ENCODE measurements at regions not wholly inside any gene's neighbourhood (a gene's known extent, or its start where the extent isn't known, plus 50 kb on each side); places are given as distances from the start of the nearest gene placed in this dataset.

- Histone ChIP-seq H3K4me3 (ENCODE audit: low read length) (no peak overlapping the region), H3K27me3 (ENCODE audit: insufficient read depth, low read length) (peaks cover 3% of the 10 kb centered on the region), H2AFZ (ENCODE audit: low read depth, low read length) (no peak overlapping the region), H3K9me3 (ENCODE audit: low read length) (no peaks in the 10 kb centered on the region), H3K4me1 (ENCODE audit: insufficient read depth, low read length) (no peaks in the 10 kb centered on the region), H3K36me3 (ENCODE audit: insufficient read depth, low read length) (no peaks in the 10 kb centered on the region)
These were observed 111.7 kb downstream of the JCAD start for GRCh38 chr10:29947701-29948060.

- Histone ChIP-seq H3K4me1 (ENCODE audit: insufficient read depth, low read length) (no peaks in the 10 kb centered on the region), H2AFZ (ENCODE audit: low read depth, low read length) (no peak overlapping the region), H3K27me3 (ENCODE audit: insufficient read depth, low read length) (peaks cover 3% of the 10 kb centered on the region), H3K4me3 (ENCODE audit: low read length) (no peak overlapping the region), H3K9me3 (ENCODE audit: low read length) (no peaks in the 10 kb centered on the region), H3K36me3 (ENCODE audit: insufficient read depth, low read length) (no peaks in the 10 kb centered on the region)
These were observed 112.3 kb downstream of the JCAD start for GRCh38 chr10:29946953-29947700.

GRCh38 chr10:29946614-29946952 lies 112.8 kb downstream of the JCAD start:
- H3K36me3 ChIP-seq (ENCODE audit: insufficient read depth, low read length) = no peaks in the 10 kb centered on the region

GRCh38 chr10:29941476-29941875 lies 117.9 kb downstream of the JCAD start:
- H3K9me3 ChIP-seq (ENCODE audit: low read length) = no peaks in the 10 kb centered on the region
- no peaks in the 10 kb centered on the region for H3K27me3 ChIP-seq (ENCODE audit: insufficient read depth, low read length)
- H3K36me3 ChIP-seq (ENCODE audit: insufficient read depth, low read length) = no peaks in the 10 kb centered on the region
- H3K4me3 ChIP-seq (ENCODE audit: low read length) = no peak overlapping the region
- H3K4me1 ChIP-seq (ENCODE audit: insufficient read depth, low read length) = no peaks in the 10 kb centered on the region
- H2AFZ ChIP-seq (ENCODE audit: low read depth, low read length) = no peak overlapping the region

More at GRCh38 chr10:29946614-29946952, 112.8 kb downstream of the JCAD start:
- Histone ChIP-seq H3K4me3 (ENCODE audit: low read length) (no peak overlapping the region), H3K4me1 (ENCODE audit: insufficient read depth, low read length) (no peaks in the 10 kb centered on the region), H3K9me3 (ENCODE audit: low read length) (no peaks in the 10 kb centered on the region), H2AFZ (ENCODE audit: low read depth, low read length) (no peak overlapping the region), H3K27me3 (ENCODE audit: insufficient read depth, low read length) (peaks cover 3% of the 10 kb centered on the region)

- Histone ChIP-seq H3K9me3 (ENCODE audit: low read length) (peaks cover 6% of the 10 kb centered on the region), H2AFZ (ENCODE audit: low read depth, low read length) (no peak overlapping the region), H3K36me3 (ENCODE audit: insufficient read depth, low read length) (no peaks in the 10 kb centered on the region), H3K4me3 (ENCODE audit: low read length) (no peak overlapping the region), H3K27me3 (ENCODE audit: insufficient read depth, low read length) (no peaks in the 10 kb centered on the region), H3K4me1 (ENCODE audit: insufficient read depth, low read length) (no peaks in the 10 kb centered on the region)
These were observed 126.4 kb downstream of the JCAD start for GRCh38 chr10:29932991-29933390.

GRCh38 chr10:29931833-29932232 lies 127.6 kb downstream of the JCAD start:
- Histone ChIP-seq H3K4me1 (ENCODE audit: insufficient read depth, low read length) (peaks cover 6% of the 10 kb centered on the region), H3K36me3 (ENCODE audit: insufficient read depth, low read length) (no peaks in the 10 kb centered on the region), H2AFZ (ENCODE audit: low read depth, low read length) (no peak overlapping the region), H3K27me3 (ENCODE audit: insufficient read depth, low read length) (no peaks in the 10 kb centered on the region), H3K9me3 (ENCODE audit: low read length) (peaks cover 6% of the 10 kb centered on the region), H3K4me3 (ENCODE audit: low read length) (no peak overlapping the region)

- Histone ChIP-seq H3K4me3 (ENCODE audit: low read length) (no peak overlapping the region), H3K27me3 (ENCODE audit: insufficient read depth, low read length) (no peaks in the 10 kb centered on the region), H3K36me3 (ENCODE audit: insufficient read depth, low read length) (no peaks in the 10 kb centered on the region), H3K9me3 (ENCODE audit: low read length) (peaks cover 6% of the 10 kb centered on the region), H3K4me1 (ENCODE audit: insufficient read depth, low read length) (peaks cover 18% of the 10 kb centered on the region), H2AFZ (ENCODE audit: low read depth, low read length) (no peak overlapping the region)
These were observed 130.4 kb downstream of the JCAD start for GRCh38 chr10:29929006-29929405.

GRCh38 chr10:29926693-29927048 lies 132.7 kb downstream of the JCAD start:
- peaks cover 6% of the 10 kb centered on the region for H3K9me3 ChIP-seq (ENCODE audit: low read length)
- H3K36me3 ChIP-seq (ENCODE audit: insufficient read depth, low read length) = no peaks in the 10 kb centered on the region
- no peaks in the 10 kb centered on the region for H3K27me3 ChIP-seq (ENCODE audit: insufficient read depth, low read length)
- peak overlapping the region; percentile 37 for H2AFZ ChIP-seq (ENCODE audit: low read depth, low read length)
- H3K4me3 ChIP-seq (ENCODE audit: low read length) = peak overlapping the region; percentile 0
- peaks cover 21% of the 10 kb centered on the region for H3K4me1 ChIP-seq (ENCODE audit: insufficient read depth, low read length)

GRCh38 chr10:29925771-29926692 lies 133.4 kb downstream of the JCAD start:
- Histone ChIP-seq H3K27me3 (ENCODE audit: insufficient read depth, low read length) (no peaks in the 10 kb centered on the region), H3K9me3 (ENCODE audit: low read length) (peaks cover 6% of the 10 kb centered on the region), H3K4me3 (ENCODE audit: low read length) (peak overlapping the region; percentile 0), H2AFZ (ENCODE audit: low read depth, low read length) (peak overlapping the region; percentile 38), H3K4me1 (ENCODE audit: insufficient read depth, low read length) (peaks cover 21% of the 10 kb centered on the region), H3K36me3 (ENCODE audit: insufficient read depth, low read length) (no peaks in the 10 kb centered on the region)

- Histone ChIP-seq H3K4me1 (ENCODE audit: insufficient read depth, low read length) (peaks cover 21% of the 10 kb centered on the region), H3K36me3 (ENCODE audit: insufficient read depth, low read length) (no peaks in the 10 kb centered on the region), H3K4me3 (ENCODE audit: low read length) (no peak overlapping the region), H3K9me3 (ENCODE audit: low read length) (peaks cover 4% of the 10 kb centered on the region), H3K27me3 (ENCODE audit: insufficient read depth, low read length) (no peaks in the 10 kb centered on the region), H2AFZ (ENCODE audit: low read depth, low read length) (no peak overlapping the region)
These were observed 134.9 kb downstream of the JCAD start for GRCh38 chr10:29924436-29924835.

- Histone ChIP-seq H2AFZ (ENCODE audit: low read depth, low read length) (no peak overlapping the region), H3K9me3 (ENCODE audit: low read length) (peaks cover 2% of the 10 kb centered on the region), H3K36me3 (ENCODE audit: insufficient read depth, low read length) (no peaks in the 10 kb centered on the region), H3K27me3 (ENCODE audit: insufficient read depth, low read length) (no peaks in the 10 kb centered on the region), H3K4me3 (ENCODE audit: low read length) (no peak overlapping the region), H3K4me1 (ENCODE audit: insufficient read depth, low read length) (peaks cover 21% of the 10 kb centered on the region)
These were observed 135.9 kb downstream of the JCAD start for GRCh38 chr10:29923416-29923965.

GRCh38 chr10:29922892-29923291 lies 136.5 kb downstream of the JCAD start:
- Histone ChIP-seq H3K27me3 (ENCODE audit: insufficient read depth, low read length) (no peaks in the 10 kb centered on the region), H3K4me1 (ENCODE audit: insufficient read depth, low read length) (peaks cover 21% of the 10 kb centered on the region), H3K4me3 (ENCODE audit: low read length) (no peak overlapping the region), H2AFZ (ENCODE audit: low read depth, low read length) (no peak overlapping the region), H3K36me3 (ENCODE audit: insufficient read depth, low read length) (no peaks in the 10 kb centered on the region), H3K9me3 (ENCODE audit: low read length) (no peaks in the 10 kb centered on the region)

GRCh38 chr10:29922226-29922625 lies 137.2 kb downstream of the JCAD start:
- Histone ChIP-seq H2AFZ (ENCODE audit: low read depth, low read length) (no peak overlapping the region), H3K27me3 (ENCODE audit: insufficient read depth, low read length) (no peaks in the 10 kb centered on the region), H3K36me3 (ENCODE audit: insufficient read depth, low read length) (no peaks in the 10 kb centered on the region), H3K9me3 (ENCODE audit: low read length) (no peaks in the 10 kb centered on the region), H3K4me1 (ENCODE audit: insufficient read depth, low read length) (peaks cover 19% of the 10 kb centered on the region), H3K4me3 (ENCODE audit: low read length) (no peak overlapping the region)

Measured in neuron (in vitro differentiated cells).